Activated CD4-positive, alpha-beta T cell treated with anti-CD3 and anti-CD28 coated beads, Interleukin-2, amount 50 U/mL, for 4 hours (primary cell): ENCODE measurements at regions not wholly inside any gene's neighbourhood (a gene's known extent, or its start where the extent isn't known, plus 50 kb on each side); places are given as distances from the start of the nearest gene placed in this dataset.

Experiments
- DNase-seq, 2 experiments: peaks; one replicate each; pipeline ENCODE4 v3.0.0-alpha.2; 2020

GRCh38 chr9:121572581-121572980 is 72.9 kb upstream of the GGTA1 start:
- no peak for DNase-seq

GRCh38 chr9:121573717-121574485 is 74.3 kb upstream of the GGTA1 start:
- DNase-seq: no peak

GRCh38 chr9:121574774-121575519 is 75.3 kb upstream of the GGTA1 start:
- DNase-seq: no peak

GRCh38 chr9:121576281-121577075 is 75.0 kb upstream of the DAB2IP start:
- DNase-seq: no peak

GRCh38 chr9:121577166-121577565 is 74.3 kb upstream of the DAB2IP start:
- DNase-seq: no peak

- no peak for DNase-seq
These were observed 73.9 kb upstream of the DAB2IP start for GRCh38 chr9:121577572-121577971.

GRCh38 chr9:121581786-121582600 is 69.4 kb upstream of the DAB2IP start:
- DNase-seq: no peak

- DNase-seq: no peak
These were observed 68.8 kb upstream of the DAB2IP start for GRCh38 chr9:121582641-121583040.

GRCh38 chr9:121584421-121584820 is 67.0 kb upstream of the DAB2IP start:
- no peak for DNase-seq

- no peak for DNase-seq
These were observed 63.6 kb upstream of the DAB2IP start for GRCh38 chr9:121587863-121588262.

GRCh38 chr9:121589986-121590385 is 61.4 kb upstream of the DAB2IP start:
- DNase-seq: no peak

- no peak for DNase-seq
These were observed 59.2 kb upstream of the DAB2IP start for GRCh38 chr9:121592265-121592664.

GRCh38 chr9:121593066-121593465 is 58.4 kb upstream of the DAB2IP start:
- no peak for DNase-seq

GRCh38 chr9:121596515-121596914 is 54.9 kb upstream of the DAB2IP start:
- DNase-seq: no peak

GRCh38 chr9:121597698-121598166 is 53.7 kb upstream of the DAB2IP start:
- no peak for DNase-seq

- no peak for DNase-seq
These were observed 53.1 kb upstream of the DAB2IP start for GRCh38 chr9:121598167-121598964.

GRCh38 chr9:121598965-121599871 is 52.2 kb upstream of the DAB2IP start:
- DNase-seq: no peak

GRCh38 chr9:121599872-121600585 is 51.4 kb upstream of the DAB2IP start:
- no peak for DNase-seq

- no peak for DNase-seq
These were observed 50.2 kb upstream of the DAB2IP start for GRCh38 chr9:121601194-121601593.
